ENCODE measurements at regions not wholly inside any gene's neighbourhood (a gene's known extent, or its start where the extent isn't known, plus 50 kb on each side); places are given as distances from the start of the nearest gene placed in this dataset.

GRCh38 chr7:29623973-29624372, 60.3 kb downstream of the PRR15 start:
- Histone ChIP-seq H2AFZ (ENCODE audit: low read depth) (no peak overlapping the region), H3K27me3 (ENCODE audit: insufficient read depth, low read depth) (no peaks in the 10 kb centered on the region), H3K36me3 (ENCODE audit: insufficient read depth) (no peaks in the 10 kb centered on the region), H4K20me1 (ENCODE audit: insufficient read depth) (no peaks in the 10 kb centered on the region), H3K9ac (no peak overlapping the region), H3K27ac (no peak overlapping the region), H3K79me2 (ENCODE audit: insufficient read depth, low read depth) (no peaks in the 10 kb centered on the region), H3K4me1 (ENCODE audit: low read depth, poor library complexity, severe bottlenecking) (no peaks in the 10 kb centered on the region), H3K4me3 (IDR thresholded peaks at IDR 0.05; ENCODE audit: insufficient read depth, low read depth, low read length) (no peak overlapping the region), H3K4me2 (no peak overlapping the region)
- TF ChIP-seq CTCF (conservative IDR thresholded peaks at IDR 0.05; ENCODE audit: low read depth, low read length), result no peak

GRCh38 chr7:29626730-29627129, 63.1 kb downstream of the PRR15 start:
- no peak overlapping the region for H2AFZ ChIP-seq (ENCODE audit: low read depth)
- no peaks in the 10 kb centered on the region for H3K27me3 ChIP-seq (ENCODE audit: insufficient read depth, low read depth)
- H3K9ac ChIP-seq, result no peak overlapping the region
- no peak overlapping the region for H3K4me3 ChIP-seq (IDR thresholded peaks at IDR 0.05; ENCODE audit: insufficient read depth, low read depth, low read length)
- H3K36me3 ChIP-seq (ENCODE audit: insufficient read depth), result no peaks in the 10 kb centered on the region
- H3K79me2 ChIP-seq (ENCODE audit: insufficient read depth, low read depth), result no peaks in the 10 kb centered on the region
- no peaks in the 10 kb centered on the region for H4K20me1 ChIP-seq (ENCODE audit: insufficient read depth)
- H3K4me2 ChIP-seq, result no peak overlapping the region
- no peak for TF ChIP-seq CTCF (conservative IDR thresholded peaks at IDR 0.05; ENCODE audit: low read depth, low read length)
- H3K27ac ChIP-seq, result no peak overlapping the region
- no peaks in the 10 kb centered on the region for H3K4me1 ChIP-seq (ENCODE audit: low read depth, poor library complexity, severe bottlenecking)

GRCh38 chr7:29627631-29628030, 64.0 kb downstream of the PRR15 start:
- Histone ChIP-seq H3K4me1 (ENCODE audit: low read depth, poor library complexity, severe bottlenecking) (no peaks in the 10 kb centered on the region), H3K4me2 (no peak overlapping the region), H3K9ac (no peak overlapping the region), H3K36me3 (ENCODE audit: insufficient read depth) (no peaks in the 10 kb centered on the region), H3K27ac (no peak overlapping the region), H4K20me1 (ENCODE audit: insufficient read depth) (no peaks in the 10 kb centered on the region), H3K27me3 (ENCODE audit: insufficient read depth, low read depth) (no peaks in the 10 kb centered on the region), H2AFZ (ENCODE audit: low read depth) (no peak overlapping the region), H3K4me3 (IDR thresholded peaks at IDR 0.05; ENCODE audit: insufficient read depth, low read depth, low read length) (no peak overlapping the region), H3K79me2 (ENCODE audit: insufficient read depth, low read depth) (no peaks in the 10 kb centered on the region)
- TF ChIP-seq CTCF (conservative IDR thresholded peaks at IDR 0.05; ENCODE audit: low read depth, low read length), result no peak

GRCh38 chr7:29629507-29629906, 65.9 kb downstream of the PRR15 start:
- Histone ChIP-seq H3K4me1 (ENCODE audit: low read depth, poor library complexity, severe bottlenecking) (no peaks in the 10 kb centered on the region), H3K4me2 (no peak overlapping the region), H3K27ac (no peak overlapping the region), H2AFZ (ENCODE audit: low read depth) (no peak overlapping the region), H3K79me2 (ENCODE audit: insufficient read depth, low read depth) (no peaks in the 10 kb centered on the region), H3K9ac (no peak overlapping the region), H4K20me1 (ENCODE audit: insufficient read depth) (no peaks in the 10 kb centered on the region), H3K4me3 (IDR thresholded peaks at IDR 0.05; ENCODE audit: insufficient read depth, low read depth, low read length) (no peak overlapping the region), H3K36me3 (ENCODE audit: insufficient read depth) (no peaks in the 10 kb centered on the region), H3K27me3 (ENCODE audit: insufficient read depth, low read depth) (no peaks in the 10 kb centered on the region)
- no peak for TF ChIP-seq CTCF (conservative IDR thresholded peaks at IDR 0.05; ENCODE audit: low read depth, low read length)
